HCT116 (cell line): ENCODE measurements at regions not wholly inside any gene's neighbourhood (a gene's known extent, or its start where the extent isn't known, plus 50 kb on each side); places are given as distances from the start of the nearest gene placed in this dataset.

Source experiments
- ATAC-seq: fragments of 200-7000 bp; cut with Tn5 transposase; 2 replicates; pipeline ENCODE4 v1.9.1; 2020; ENCODE audit warnings: mild to moderate bottlenecking, moderate library complexity
- BruUV-seq: library from RNA; stranded (reverse); fragments of 400-500 nt; replicated peaks from 2 replicates; lab custom pipeline; 2021; lab: Mats Ljungman, UMichigan
- CTCF ChIA-PET: fragments of 300-600 bp; sonication (Branson Sonifier 250); formaldehyde crosslinking; loops from one replicate; lab custom pipeline; 2021; ENCODE audit warnings: antibody characterized with exemption; lab: Charles Lee
- POLR2A ChIA-PET: fragments of 300-600, 350-600 bp; sonication (Branson Sonifier 250); formaldehyde crosslinking; loops from one replicate; lab custom pipeline; 2021; ENCODE audit warnings: antibody characterized with exemption; lab: Charles Lee
- RAD21 ChIA-PET, 2 experiments: fragments of 300-600 bp; sonication (Branson Sonifier 250); formaldehyde crosslinking; loops; one replicate each; lab custom pipeline; 2023; ENCODE audit warnings: low total read pairs in 2 of 2; ENCODE audit not compliant: uncharacterized antibody in 2 of 2, unreplicated experiment in 2 of 2, low non-redundant PET in 1 of 2; lab: Charles Lee
- DNase-seq: peaks from one replicate; pipeline ENCODE4 v3.0.0-alpha.2; 2010; ENCODE audit warnings: low read depth, low spot score
- H2AFZ ChIP-seq: fragments of 200-600 bp; shearing (Covaris generic), sonication (generic); 2 replicates; pipeline ENCODE4 v1.6.1; 2017; ENCODE audit warnings: low read depth, mixed run types, mixed read lengths, antibody characterized with exemption, low read length; ENCODE audit not compliant: poor library complexity, severe bottlenecking
- H3K27ac ChIP-seq: 2 replicates; pipeline ENCODE4 v1.5.1; 2012; ENCODE audit warnings: low read depth, low read length
- H3K27me3 ChIP-seq: fragments of 200-600 bp; sonication (generic); 2 replicates; pipeline ENCODE4 v1.6.1; 2016; ENCODE audit warnings: mixed run types, low read length, mixed read lengths; ENCODE audit not compliant: insufficient read depth
- H3K36me3 ChIP-seq, 2 experiments: fragments of 200-500 bp in 1 of 2; fragments of 200-600 bp in 1 of 2; sonication (Bioruptor generic) in 1 of 2; sonication (generic) in 1 of 2; 2 replicates each; pipeline versions ENCODE4 v1.5.1 to v1.6.1; 2014 to 2016; ENCODE audit warnings: low read length in 2 of 2, inconsistent platforms in 1 of 2, mixed read lengths in 1 of 2, mixed run types in 1 of 2; ENCODE audit not compliant: insufficient read depth in 2 of 2, control insufficient read depth in 1 of 2
- H3K4me1 ChIP-seq, 2 experiments: fragments of 200-600 bp in 1 of 2; sonication (generic) in 1 of 2; 2 replicates each; pipeline versions ENCODE4 v1.5.1 to v1.6.1; 2012 to 2017; ENCODE audit warnings: low read length in 2 of 2, inconsistent platforms in 1 of 2, mild to moderate bottlenecking in 1 of 2, mixed read lengths in 1 of 2, mixed run types in 1 of 2, moderate library complexity in 1 of 2; ENCODE audit not compliant: insufficient read depth in 2 of 2, control insufficient read depth in 1 of 2
- H3K4me2 ChIP-seq: fragments of 200-600 bp; sonication (generic); 2 replicates; pipeline ENCODE4 v1.6.1; 2017; ENCODE audit warnings: mixed run types, low read length, mixed read lengths
- H3K4me3 ChIP-seq, 2 experiments: fragments of 200-600 bp in 1 of 2; sonication (generic) in 1 of 2; replicated peaks in 1 of 2; 2 replicates each; pipeline ENCODE4 v1.5.1; 2011 to 2016; ENCODE audit warnings: low read length in 2 of 2, control low read depth in 1 of 2, low read depth in 1 of 2, mild to moderate bottlenecking in 1 of 2, mixed read lengths in 1 of 2, mixed run types in 1 of 2
- H3K79me2 ChIP-seq: fragments of 200-600 bp; sonication (generic); 2 replicates; pipeline ENCODE4 v1.6.1; 2017; ENCODE audit warnings: mild to moderate bottlenecking, mixed run types, low read length, moderate library complexity, mixed read lengths; ENCODE audit not compliant: insufficient read depth
- H3K9ac ChIP-seq: fragments of 200-600 bp; sonication (generic); 2 replicates; pipeline ENCODE4 v1.6.1; 2016; ENCODE audit warnings: low read length, mixed read lengths
- H3K9me2 ChIP-seq: fragments of 200-600 bp; sonication (generic), shearing (Covaris generic); 2 replicates; pipeline ENCODE4 v1.6.1; 2017; ENCODE audit warnings: mixed run types, mild to moderate bottlenecking, moderate library complexity; ENCODE audit not compliant: insufficient read depth
- H3K9me3 ChIP-seq, 2 experiments: fragments of 200-500 bp in 1 of 2; fragments of 200-600 bp in 1 of 2; sonication (Bioruptor generic) in 1 of 2; sonication (generic) in 1 of 2; 2 replicates each; pipeline ENCODE4 v1.6.1; 2014 to 2017; ENCODE audit warnings: low read length in 2 of 2, mixed read lengths in 2 of 2, inconsistent platforms in 1 of 2, low read depth in 1 of 2, mild to moderate bottlenecking in 1 of 2, mixed run types in 1 of 2, moderate library complexity in 1 of 2; ENCODE audit not compliant: control insufficient read depth in 1 of 2, insufficient read depth in 1 of 2
- H4K20me1 ChIP-seq: fragments of 200-600 bp; sonication (generic), shearing (Covaris generic); 2 replicates; pipeline ENCODE4 v1.6.1; 2017; ENCODE audit warnings: mixed run types, mild to moderate bottlenecking, moderate library complexity; ENCODE audit not compliant: insufficient read depth
- CEBPB ChIP-seq: IDR thresholded peaks from 2 replicates; pipeline ENCODE4 v1.6.1; 2012; ENCODE audit warnings: low read depth
- EGR1 ChIP-seq: IDR thresholded peaks from 2 replicates; pipeline ENCODE4 v1.6.1; 2012; ENCODE audit warnings: low read depth
- ELF1 ChIP-seq: IDR thresholded peaks from 2 replicates; pipeline ENCODE4 v1.6.1; 2012; ENCODE audit warnings: low read depth, borderline replicate concordance
- JUND ChIP-seq: IDR thresholded peaks from 2 replicates; pipeline ENCODE4 v1.6.1; 2012
- POLR2AphosphoS5 ChIP-seq: IDR thresholded peaks from 2 replicates; pipeline ENCODE4 v1.6.1; 2011; ENCODE audit warnings: mild to moderate bottlenecking, low read depth, low read length, moderate library complexity
- RAD21 ChIP-seq: IDR thresholded peaks from 2 replicates; pipeline ENCODE4 v1.6.1; 2012; ENCODE audit warnings: low read depth, mild to moderate bottlenecking
- SIN3A ChIP-seq: IDR thresholded peaks from 2 replicates; pipeline ENCODE4 v1.6.1; 2012; ENCODE audit warnings: low read depth
- SRF ChIP-seq: IDR thresholded peaks from 2 replicates; pipeline ENCODE4 v1.6.1; 2012; ENCODE audit warnings: low read depth
- YY1 ChIP-seq: IDR thresholded peaks from 2 replicates; pipeline ENCODE4 v1.6.1; 2011; ENCODE audit warnings: low read length, low read depth, moderate library complexity, mild to moderate bottlenecking; ENCODE audit not compliant: insufficient replicate concordance; ENCODE audit errors: extremely low read depth
- ZFX ChIP-seq: fragments of 450-650 bp; IDR thresholded peaks from 2 replicates; pipeline ENCODE4 v1.6.1; 2017
- ZNF274 ChIP-seq: fragments of 200-500 bp; sonication (Bioruptor generic); IDR thresholded peaks from 2 replicates; pipeline ENCODE4 v1.6.1; 2014; ENCODE audit warnings: mild to moderate bottlenecking, low read depth, low read length, inconsistent platforms
- intact Hi-C: fragments of 100-400 bp; cut with micrococcal nuclease; formaldehyde crosslinking; loops from 2 replicates; pipeline ENCODE4 v1.10.0; 2022
- TF ChIP-seq, protein P1 (sequence below): IDR thresholded peaks from 2 replicates; pipeline ENCODE4 v1.6.1; 2012
- TF ChIP-seq, protein P2 (sequence below), 3 experiments: fragments of 200-600 bp in 1 of 3; sonication (generic) in 1 of 3; IDR thresholded peaks in 2 of 3; conservative IDR thresholded peaks in 1 of 3; 2 replicates each; pipeline ENCODE4 v1.5.1; 2012 to 2017; ENCODE audit warnings: low read depth in 2 of 3, low read length in 2 of 3, antibody characterized with exemption in 1 of 3, borderline replicate concordance in 1 of 3, control low read depth in 1 of 3, mild to moderate bottlenecking in 1 of 3, mixed read lengths in 1 of 3, mixed run types in 1 of 3, moderate library complexity in 1 of 3; ENCODE audit not compliant: insufficient read depth in 1 of 3
- TF ChIP-seq, protein P3 (sequence below): IDR thresholded peaks from 2 replicates; pipeline ENCODE4 v1.6.1; 2011; ENCODE audit warnings: mild to moderate bottlenecking, low read length, moderate library complexity; ENCODE audit not compliant: insufficient replicate concordance; ENCODE audit errors: extremely low read depth
- TF ChIP-seq, protein P4 (sequence below): IDR thresholded peaks from 2 replicates; pipeline ENCODE4 v1.6.1; 2012

DNA sequence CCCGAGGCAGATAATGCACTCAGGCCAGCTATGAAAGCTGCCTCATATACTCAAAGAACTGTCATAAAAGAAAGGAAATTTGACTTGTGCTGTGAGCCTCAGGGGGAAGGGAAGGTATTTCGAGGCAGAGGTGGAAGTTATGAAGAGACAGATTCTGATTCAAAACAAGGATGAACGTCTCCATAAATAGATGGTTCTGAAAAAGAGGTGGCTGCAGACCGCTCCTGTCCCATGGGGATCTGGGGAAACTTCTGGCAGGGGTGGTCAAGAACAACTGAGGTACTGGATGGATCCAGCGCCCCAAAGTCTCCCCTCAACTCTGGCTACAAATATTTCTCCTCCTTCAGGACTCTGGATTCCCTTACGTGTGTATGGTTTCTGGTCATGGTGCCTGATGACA is 168.1 kb upstream of the IRS2 start:
- CTCF ChIA-PET: no interaction called here
- Histone ChIP-seq H4K20me1 (no peaks in the 10 kb centered on the region), H3K27me3 (no peaks in the 10 kb centered on the region), H3K27ac (no peak overlapping the region), H3K9ac (no peak overlapping the region), H3K79me2 (no peaks in the 10 kb centered on the region), H3K36me3 (no peaks in the 10 kb centered on the region), H3K4me3 (no peak overlapping the region), H2AFZ (no peak overlapping the region), H3K9me2 (no peaks in the 10 kb centered on the region), H3K4me2 (no peak overlapping the region), H3K4me1 (no peaks in the 10 kb centered on the region), H3K9me3 (peaks cover 0 to 6% of the 10 kb centered on the region in 2 experiments; a peak in 1 of 4 replicates)
- POLR2A ChIA-PET: no interaction called here
- RAD21 ChIA-PET: no interaction called here
- no peak for ATAC-seq
- DNase-seq: no peak
- intact Hi-C loops: no loop called here
- TF ChIP-seq ELF1: no peak
- TF ChIP-seq RAD21: no peak
- no peak for TF ChIP-seq SIN3A
- no peak for TF ChIP-seq EGR1
- TF ChIP-seq, protein P1, sequence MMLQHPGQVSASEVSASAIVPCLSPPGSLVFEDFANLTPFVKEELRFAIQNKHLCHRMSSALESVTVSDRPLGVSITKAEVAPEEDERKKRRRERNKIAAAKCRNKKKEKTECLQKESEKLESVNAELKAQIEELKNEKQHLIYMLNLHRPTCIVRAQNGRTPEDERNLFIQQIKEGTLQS: no peak
- TF ChIP-seq CEBPB: no peak
- TF ChIP-seq SRF: no peak
- no TSS peak for BruUV-seq

DNA sequence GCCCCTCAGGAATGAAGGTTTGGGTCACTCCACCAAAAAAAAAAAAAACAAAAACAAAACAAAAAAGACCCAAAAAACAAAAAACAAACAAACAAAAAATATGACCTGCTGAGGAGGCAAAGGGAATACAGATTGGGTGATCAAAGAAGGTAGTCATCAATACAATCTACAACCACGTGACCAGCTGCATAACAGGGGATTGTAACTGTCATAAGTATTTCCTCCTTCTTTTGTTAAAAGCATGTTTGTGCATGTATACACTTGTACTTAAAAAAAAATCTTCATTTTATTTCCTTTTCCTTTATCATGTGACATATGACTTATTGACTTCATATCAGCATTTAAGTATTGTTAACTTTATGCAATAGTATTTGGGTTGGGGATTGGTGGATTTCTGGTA is 165.1 kb upstream of the IRS2 start:
- Histone ChIP-seq H3K27me3 (no peaks in the 10 kb centered on the region), H3K4me1 (no peaks in the 10 kb centered on the region), H3K4me2 (no peak overlapping the region), H4K20me1 (no peaks in the 10 kb centered on the region), H3K79me2 (no peaks in the 10 kb centered on the region), H3K9me3 (no peaks in the 10 kb centered on the region), H2AFZ (no peak overlapping the region), H3K9me2 (no peaks in the 10 kb centered on the region), H3K36me3 (no peaks in the 10 kb centered on the region), H3K4me3 (no peak overlapping the region), H3K27ac (no peak overlapping the region), H3K9ac (no peak overlapping the region)
- no TSS peak for BruUV-seq
- RAD21 ChIA-PET: no interaction called here
- no peak for TF ChIP-seq YY1
- TF ChIP-seq, protein P2, sequence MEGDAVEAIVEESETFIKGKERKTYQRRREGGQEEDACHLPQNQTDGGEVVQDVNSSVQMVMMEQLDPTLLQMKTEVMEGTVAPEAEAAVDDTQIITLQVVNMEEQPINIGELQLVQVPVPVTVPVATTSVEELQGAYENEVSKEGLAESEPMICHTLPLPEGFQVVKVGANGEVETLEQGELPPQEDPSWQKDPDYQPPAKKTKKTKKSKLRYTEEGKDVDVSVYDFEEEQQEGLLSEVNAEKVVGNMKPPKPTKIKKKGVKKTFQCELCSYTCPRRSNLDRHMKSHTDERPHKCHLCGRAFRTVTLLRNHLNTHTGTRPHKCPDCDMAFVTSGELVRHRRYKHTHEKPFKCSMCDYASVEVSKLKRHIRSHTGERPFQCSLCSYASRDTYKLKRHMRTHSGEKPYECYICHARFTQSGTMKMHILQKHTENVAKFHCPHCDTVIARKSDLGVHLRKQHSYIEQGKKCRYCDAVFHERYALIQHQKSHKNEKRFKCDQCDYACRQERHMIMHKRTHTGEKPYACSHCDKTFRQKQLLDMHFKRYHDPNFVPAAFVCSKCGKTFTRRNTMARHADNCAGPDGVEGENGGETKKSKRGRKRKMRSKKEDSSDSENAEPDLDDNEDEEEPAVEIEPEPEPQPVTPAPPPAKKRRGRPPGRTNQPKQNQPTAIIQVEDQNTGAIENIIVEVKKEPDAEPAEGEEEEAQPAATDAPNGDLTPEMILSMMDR (IDR thresholded peaks at IDR 0.05 in 2 of 3, conservative IDR thresholded peaks at IDR 0.05 in 1 of 3; ENCODE audit: borderline replicate concordance in 1 of 3, insufficient read depth in 1 of 3, low read depth in 2 of 3, low read length in 2 of 3): no peak
- TF ChIP-seq SRF: no peak
- TF ChIP-seq JUND: no peak
- no peak for TF ChIP-seq ELF1
- no peak for TF ChIP-seq ZNF274
- no peak for TF ChIP-seq ZFX
- TF ChIP-seq, protein P3, sequence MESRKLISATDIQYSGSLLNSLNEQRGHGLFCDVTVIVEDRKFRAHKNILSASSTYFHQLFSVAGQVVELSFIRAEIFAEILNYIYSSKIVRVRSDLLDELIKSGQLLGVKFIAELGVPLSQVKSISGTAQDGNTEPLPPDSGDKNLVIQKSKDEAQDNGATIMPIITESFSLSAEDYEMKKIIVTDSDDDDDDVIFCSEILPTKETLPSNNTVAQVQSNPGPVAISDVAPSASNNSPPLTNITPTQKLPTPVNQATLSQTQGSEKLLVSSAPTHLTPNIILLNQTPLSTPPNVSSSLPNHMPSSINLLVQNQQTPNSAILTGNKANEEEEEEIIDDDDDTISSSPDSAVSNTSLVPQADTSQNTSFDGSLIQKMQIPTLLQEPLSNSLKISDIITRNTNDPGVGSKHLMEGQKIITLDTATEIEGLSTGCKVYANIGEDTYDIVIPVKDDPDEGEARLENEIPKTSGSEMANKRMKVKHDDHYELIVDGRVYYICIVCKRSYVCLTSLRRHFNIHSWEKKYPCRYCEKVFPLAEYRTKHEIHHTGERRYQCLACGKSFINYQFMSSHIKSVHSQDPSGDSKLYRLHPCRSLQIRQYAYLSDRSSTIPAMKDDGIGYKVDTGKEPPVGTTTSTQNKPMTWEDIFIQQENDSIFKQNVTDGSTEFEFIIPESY: no peak
- TF ChIP-seq CEBPB: no peak
- TF ChIP-seq POLR2AphosphoS5: no peak
- TF ChIP-seq, protein P4, sequence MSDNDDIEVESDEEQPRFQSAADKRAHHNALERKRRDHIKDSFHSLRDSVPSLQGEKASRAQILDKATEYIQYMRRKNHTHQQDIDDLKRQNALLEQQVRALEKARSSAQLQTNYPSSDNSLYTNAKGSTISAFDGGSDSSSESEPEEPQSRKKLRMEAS: no peak
- intact Hi-C loops: no loop called here
- DNase-seq (no peak), ATAC-seq (no peak)
- CTCF ChIA-PET: no interaction called here
- POLR2A ChIA-PET: no interaction called here
